Naive thymus-derived CD4-positive, alpha-beta T cell (primary cell): ENCODE measurements at regions not wholly inside any gene's neighbourhood (a gene's known extent, or its start where the extent isn't known, plus 50 kb on each side); places are given as distances from the start of the nearest gene placed in this dataset.

ENCODE experiments used
- ATAC-seq: fragments of 150-1000 bp; cut with Tn5 transposase; 2 replicates; pipeline ENCODE4 v1.10.0; 2021; ENCODE audit warnings: mild to moderate bottlenecking, moderate library complexity
- CTCF ChIA-PET: fragments of 350-600 bp; sonication (Branson Sonifier 250); formaldehyde crosslinking; loops from one replicate; lab custom pipeline; 2021; ENCODE audit warnings: antibody characterized with exemption; lab: Charles Lee
- POLR2A ChIA-PET: fragments of 350-600 bp; sonication (Branson Sonifier 250); formaldehyde crosslinking; loops from one replicate; lab custom pipeline; 2021; ENCODE audit warnings: antibody characterized with exemption, inconsistent platforms; lab: Charles Lee
- DNase-seq, 9 donors: peaks; one replicate each; pipeline versions ENCODE4 v3.0.0 to v3.0.0-alpha.2; 2020 to 2022; ENCODE audit warnings: mixed read lengths in 1 of 9
- H3K27ac ChIP-seq: one replicate; pipeline ENCODE4 v1.7.0; 2013; ENCODE audit warnings: mild to moderate bottlenecking, low read depth, low read length, moderate library complexity
- H3K27me3 ChIP-seq, 2 donors: one replicate each; pipeline ENCODE4 v1.7.0; 2013; ENCODE audit warnings: low read length in 2 of 2, mild to moderate bottlenecking in 2 of 2, moderate library complexity in 2 of 2; ENCODE audit not compliant: control insufficient read depth in 2 of 2, insufficient read depth in 2 of 2
- H3K36me3 ChIP-seq, 3 experiments: 1 replicate in 2 of 3; 2 replicates in 1 of 3; pipeline ENCODE4 v1.7.0; 2013; ENCODE audit warnings: low read length in 3 of 3, mild to moderate bottlenecking in 3 of 3, moderate library complexity in 1 of 3; ENCODE audit not compliant: insufficient read depth in 3 of 3, control insufficient read depth in 2 of 3
- H3K4me1 ChIP-seq, 2 donors: one replicate each; pipeline ENCODE4 v1.7.0; 2013; ENCODE audit warnings: low read length in 2 of 2, mild to moderate bottlenecking in 2 of 2, moderate library complexity in 1 of 2; ENCODE audit not compliant: control insufficient read depth in 2 of 2, insufficient read depth in 2 of 2
- H3K4me3 ChIP-seq: 2 replicates; pipeline ENCODE4 v1.7.0; 2013; ENCODE audit warnings: mild to moderate bottlenecking, low read length
- H3K9me3 ChIP-seq, 3 experiments: 1 replicate in 2 of 3; 2 replicates in 1 of 3; pipeline ENCODE4 v1.7.0; 2013; ENCODE audit warnings: low read length in 3 of 3; ENCODE audit not compliant: control insufficient read depth in 2 of 3
- H3K27ac Mint-ChIP-seq, 9 donors: one replicate each; pipeline ENCODE4 v1.8.0; 2020 to 2022; ENCODE audit warnings: mixed read lengths in 9 of 9, mild to moderate bottlenecking in 8 of 9, moderate library complexity in 5 of 9, inconsistent platforms in 2 of 9
- H3K27me3 Mint-ChIP-seq, 5 donors: one replicate each; pipeline ENCODE4 v1.8.0; 2021 to 2022; ENCODE audit warnings: mixed read lengths in 5 of 5, mild to moderate bottlenecking in 1 of 5
- H3K36me3 Mint-ChIP-seq, 5 donors: one replicate each; pipeline ENCODE4 v1.8.0; 2020 to 2022; ENCODE audit warnings: mixed read lengths in 5 of 5, mild to moderate bottlenecking in 3 of 5, inconsistent platforms in 1 of 5
- H3K4me1 Mint-ChIP-seq, 7 donors: one replicate each; pipeline ENCODE4 v1.8.0; 2020 to 2022; ENCODE audit warnings: mixed read lengths in 7 of 7, mild to moderate bottlenecking in 3 of 7, inconsistent platforms in 1 of 7
- H3K4me3 Mint-ChIP-seq, 10 donors: one replicate each; pipeline ENCODE4 v1.8.0; 2020 to 2022; ENCODE audit warnings: mild to moderate bottlenecking in 10 of 10, mixed read lengths in 10 of 10, moderate library complexity in 6 of 10, inconsistent platforms in 2 of 10
- H3K9me3 Mint-ChIP-seq, 11 donors: one replicate each; pipeline ENCODE4 v1.8.0; 2020 to 2022; ENCODE audit warnings: mixed read lengths in 11 of 11, mild to moderate bottlenecking in 4 of 11, inconsistent platforms in 1 of 11, moderate library complexity in 1 of 11
- intact Hi-C, 2 donors: fragments of 100-400 bp; cut with micrococcal nuclease; formaldehyde crosslinking; loops; one replicate each; pipeline ENCODE4 v1.15.1; 2023

GRCh38 chr14:48417715-48418500 lies 742.5 kb upstream of the MDGA2 start:
- POLR2A ChIA-PET, result no interaction called here

GRCh38 chr14:48401321-48401720 lies 725.9 kb upstream of the MDGA2 start:
- H3K36me3 ChIP-seq, result no peaks in the 10 kb centered on the region
- H3K27ac ChIP-seq, result no peak overlapping the region
- no peaks in the 10 kb centered on the region for H3K27me3 Mint-ChIP-seq
- H3K27me3 ChIP-seq, result no peaks in the 10 kb centered on the region
- H3K27ac Mint-ChIP-seq, result no peak overlapping the region
- H3K9me3 Mint-ChIP-seq, result peaks cover 0 to 11% (median 1%) of the 10 kb centered on the region in 11 donors
- no peaks in the 10 kb centered on the region for H3K4me1 ChIP-seq
- H3K4me1 Mint-ChIP-seq, result no peaks in the 10 kb centered on the region
- ChIA-PET POLR2A (no interaction called here), CTCF (no interaction called here)
- H3K9me3 ChIP-seq, result no peaks in the 10 kb centered on the region
- ATAC-seq (no peak), DNase-seq (no peak)
- H3K4me3 Mint-ChIP-seq, result no peak overlapping the region
- no peak overlapping the region for H3K4me3 ChIP-seq
- intact Hi-C loops, result no loop called here
- no peaks in the 10 kb centered on the region for H3K36me3 Mint-ChIP-seq

More at GRCh38 chr14:48417715-48418500, 742.5 kb upstream of the MDGA2 start:
- H3K9me3 Mint-ChIP-seq, result peaks cover 0 to 22% (median 13%) of the 10 kb centered on the region in 11 donors
- no peaks in the 10 kb centered on the region for H3K9me3 ChIP-seq
- H3K4me3 Mint-ChIP-seq, result no peak overlapping the region
- H3K27me3 Mint-ChIP-seq, result no peaks in the 10 kb centered on the region
- ATAC-seq, result no peak
- H3K27ac Mint-ChIP-seq, result no peak overlapping the region
- H3K4me3 ChIP-seq, result no peak overlapping the region
- H3K27ac ChIP-seq, result no peak overlapping the region
- H3K4me1 Mint-ChIP-seq, result no peaks in the 10 kb centered on the region
- CTCF ChIA-PET, result no interaction called here
- no peaks in the 10 kb centered on the region for H3K36me3 Mint-ChIP-seq
- DNase-seq, result no peak
- H3K36me3 ChIP-seq, result no peaks in the 10 kb centered on the region
- H3K4me1 ChIP-seq, result no peaks in the 10 kb centered on the region
- intact Hi-C loops, result no loop called here
- H3K27me3 ChIP-seq, result no peaks in the 10 kb centered on the region

DNA sequence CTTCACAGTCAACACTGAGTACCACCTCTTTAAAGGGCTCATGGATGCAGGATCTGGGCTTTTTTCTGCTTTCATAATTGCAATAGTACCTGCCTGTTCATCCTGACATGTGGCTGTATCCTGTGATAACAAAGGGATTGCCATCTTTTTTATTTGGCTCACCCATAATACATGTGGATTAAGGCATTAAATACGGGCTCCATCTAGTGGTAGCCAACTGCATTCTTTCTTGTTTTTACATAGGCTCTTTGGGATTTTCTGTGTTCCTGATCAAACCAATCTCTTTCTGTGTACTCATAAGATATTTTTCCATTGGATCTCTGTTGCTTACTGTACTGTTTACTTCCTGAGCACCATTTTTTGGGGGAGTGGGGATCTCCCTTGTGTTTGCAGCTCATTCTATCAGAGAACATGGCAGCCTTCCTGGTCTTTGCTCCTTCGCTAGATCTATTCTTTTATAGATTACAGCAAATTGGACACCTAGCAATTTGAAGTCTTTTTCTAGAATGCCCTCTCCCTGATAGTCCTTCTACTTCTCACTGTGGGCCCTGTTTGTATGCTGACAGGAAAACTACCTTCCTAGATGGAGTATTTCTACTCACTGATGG lies 723.4 kb upstream of the MDGA2 start:
- ATAC-seq, result no peak
- ChIA-PET CTCF (no interaction called here), POLR2A (no interaction called here)
- no peaks in the 10 kb centered on the region for H3K4me1 Mint-ChIP-seq
- H3K4me3 Mint-ChIP-seq, result no peak overlapping the region
- H3K27ac Mint-ChIP-seq, result no peak overlapping the region
- H3K9me3 Mint-ChIP-seq, result peaks cover 0 to 5% (median 0%) of the 10 kb centered on the region in 11 donors
- no peaks in the 10 kb centered on the region for H3K27me3 Mint-ChIP-seq
- H3K27me3 ChIP-seq, result no peaks in the 10 kb centered on the region
- H3K27ac ChIP-seq, result no peak overlapping the region
- H3K4me1 ChIP-seq, result no peaks in the 10 kb centered on the region
- no peaks in the 10 kb centered on the region for H3K36me3 ChIP-seq
- no peak for DNase-seq
- H3K9me3 ChIP-seq, result no peaks in the 10 kb centered on the region
- intact Hi-C loops, result no loop called here
- H3K36me3 Mint-ChIP-seq, result no peaks in the 10 kb centered on the region
- H3K4me3 ChIP-seq, result no peak overlapping the region

GRCh38 chr14:48391661-48392060 lies 716.3 kb upstream of the MDGA2 start:
- Mint-ChIP-seq H3K27me3 (no peaks in the 10 kb centered on the region), H3K9me3 (peaks cover 0 to 4% (median 0%) of the 10 kb centered on the region in 11 donors), H3K36me3 (no peaks in the 10 kb centered on the region), H3K4me3 (no peak overlapping the region), H3K4me1 (no peaks in the 10 kb centered on the region), H3K27ac (no peak overlapping the region)
- ATAC-seq (no peak), DNase-seq (no peak)
- POLR2A ChIA-PET, result no interaction called here
- intact Hi-C loops, result no loop called here
- Histone ChIP-seq H3K36me3 (no peaks in the 10 kb centered on the region), H3K27ac (no peak overlapping the region), H3K4me3 (no peak overlapping the region), H3K9me3 (no peaks in the 10 kb centered on the region), H3K27me3 (no peaks in the 10 kb centered on the region), H3K4me1 (no peaks in the 10 kb centered on the region)
- CTCF ChIA-PET, result interaction anchor here (0.6 kb wide), 1 partner anchor 29 kb away, joined by 3 read pairs; no protein-coding TSS in a partner anchor

- intact Hi-C loops, result no loop called here
- no peaks in the 10 kb centered on the region for H3K9me3 ChIP-seq
- Mint-ChIP-seq H3K9me3 (peaks cover 0 to 4% (median 0%) of the 10 kb centered on the region in 11 donors), H3K27me3 (no peaks in the 10 kb centered on the region), H3K4me1 (no peaks in the 10 kb centered on the region), H3K36me3 (no peaks in the 10 kb centered on the region), H3K27ac (no peak overlapping the region), H3K4me3 (no peak overlapping the region)
- H3K36me3 ChIP-seq, result no peaks in the 10 kb centered on the region
- POLR2A ChIA-PET, result no interaction called here
- no peak for DNase-seq
- H3K4me3 ChIP-seq, result no peak overlapping the region
- no peaks in the 10 kb centered on the region for H3K4me1 ChIP-seq
- CTCF ChIA-PET, result interaction anchor here (0.6 kb wide), 1 partner anchor 15 kb away, joined by 3 read pairs; no protein-coding TSS in a partner anchor
- H3K27ac ChIP-seq, result no peak overlapping the region
- no peaks in the 10 kb centered on the region for H3K27me3 ChIP-seq
- ATAC-seq, result no peak
Measured at GRCh38 chr14:48390346-48390745, 714.9 kb upstream of the MDGA2 start.

- no peak for DNase-seq
- Histone ChIP-seq H3K36me3 (no peaks in the 10 kb centered on the region), H3K9me3 (no peaks in the 10 kb centered on the region), H3K27me3 (no peaks in the 10 kb centered on the region), H3K4me1 (no peaks in the 10 kb centered on the region), H3K27ac (no peak overlapping the region), H3K4me3 (no peak overlapping the region)
- ChIA-PET POLR2A (no interaction called here), CTCF (no interaction called here)
- no peak for ATAC-seq
- Mint-ChIP-seq H3K4me3 (no peak overlapping the region), H3K27ac (no peak overlapping the region), H3K4me1 (no peaks in the 10 kb centered on the region), H3K9me3 (peaks cover 0 to 7% (median 0%) of the 10 kb centered on the region in 11 donors), H3K36me3 (no peaks in the 10 kb centered on the region), H3K27me3 (no peaks in the 10 kb centered on the region)
- intact Hi-C loops, result no loop called here
Measured at GRCh38 chr14:48384821-48385220, 709.4 kb upstream of the MDGA2 start.

DNA sequence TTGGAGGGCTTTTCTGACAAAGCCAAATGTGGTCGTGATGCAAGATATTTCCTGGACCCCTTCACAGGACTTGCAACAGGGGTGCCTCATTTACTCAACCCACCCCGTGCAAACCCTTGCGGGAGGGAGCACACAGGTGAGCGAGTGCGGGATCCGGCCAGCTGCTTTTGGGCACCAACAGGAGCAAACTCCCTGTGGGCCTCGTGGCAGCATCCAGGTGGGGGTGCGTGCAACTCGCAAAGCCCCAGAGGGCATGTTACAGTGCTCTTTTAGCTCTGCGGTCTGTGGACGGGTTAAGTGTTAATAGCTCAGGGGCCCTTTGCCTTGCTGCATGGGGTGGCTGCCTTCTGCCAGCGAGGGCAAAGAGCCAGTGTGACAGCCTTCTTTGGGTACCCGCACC lies 707.6 kb upstream of the MDGA2 start:
- Mint-ChIP-seq H3K36me3 (no peaks in the 10 kb centered on the region), H3K4me1 (no peaks in the 10 kb centered on the region), H3K27ac (no peak overlapping the region), H3K27me3 (no peaks in the 10 kb centered on the region), H3K4me3 (no peak overlapping the region), H3K9me3 (peaks cover 0 to 11% (median 0%) of the 10 kb centered on the region in 11 donors)
- H3K4me1 ChIP-seq, result no peaks in the 10 kb centered on the region
- ChIA-PET CTCF (no interaction called here), POLR2A (no interaction called here)
- no peaks in the 10 kb centered on the region for H3K27me3 ChIP-seq
- H3K36me3 ChIP-seq, result no peaks in the 10 kb centered on the region
- H3K9me3 ChIP-seq, result no peaks in the 10 kb centered on the region
- intact Hi-C loops, result no loop called here
- no peak for DNase-seq
- no peak overlapping the region for H3K4me3 ChIP-seq
- no peak overlapping the region for H3K27ac ChIP-seq
- no peak for ATAC-seq
